DOHH2 (cell line): ENCODE measurements at regions not wholly inside any gene's neighbourhood (a gene's known extent, or its start where the extent isn't known, plus 50 kb on each side); places are given as distances from the start of the nearest gene placed in this dataset.

ENCODE experiments used
- CTCF ChIP-seq: fragments of 200-600 bp; sonication (generic); IDR thresholded peaks from one replicate; pipeline ENCODE4 v1.5.1; 2014; ENCODE audit warnings: antibody characterized with exemption, mild to moderate bottlenecking, low read depth, low read length; ENCODE audit not compliant: poor library complexity, severe bottlenecking
- EZH2phosphoT487 ChIP-seq: fragments of 200-600 bp; sonication (generic); IDR thresholded peaks from 2 replicates; pipeline ENCODE4 v1.6.1; 2017; ENCODE audit warnings: borderline replicate concordance, mild to moderate bottlenecking, antibody characterized with exemption, low read length, moderate library complexity, mixed read lengths

DNA sequence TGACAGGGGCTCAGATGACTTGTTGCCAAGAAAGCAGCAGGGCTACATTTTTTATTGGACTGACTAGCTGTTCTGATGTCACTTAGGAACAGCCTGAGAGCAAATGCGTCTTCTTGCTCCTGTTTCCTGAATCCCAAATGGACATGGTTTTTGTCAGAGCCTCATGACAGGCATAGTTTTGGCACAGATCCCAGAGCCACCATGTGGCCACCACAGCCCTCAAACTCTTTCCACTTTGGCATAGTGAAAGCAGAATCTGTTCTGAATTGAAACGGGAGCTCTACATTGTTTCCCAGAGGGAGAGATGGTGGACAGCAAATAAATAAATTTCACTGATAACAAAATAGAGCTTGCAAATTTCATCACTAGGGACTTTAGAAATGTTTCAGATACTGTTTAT, 222.2 kb downstream of the C11orf87 start:
- no peak for TF ChIP-seq CTCF
- TF ChIP-seq EZH2phosphoT487, result no peak
